ENCODE measurements at regions not wholly inside any gene's neighbourhood (a gene's known extent, or its start where the extent isn't known, plus 50 kb on each side); places are given as distances from the start of the nearest gene placed in this dataset.
"Not testable (repeated sequence)": the region's sequence is repeated elsewhere in the genome, so short reads cannot be mapped to it uniquely, and the experiment has no call there.

- DNase-seq, result no peak
Observed at GRCh38 chr3:21017115-21017852, 733.7 kb downstream of the ZNF385D start.

GRCh38 chr3:21013566-21013965, 737.4 kb downstream of the ZNF385D start:
- no peak for DNase-seq

GRCh38 chr3:20999661-21000060, 751.3 kb downstream of the ZNF385D start:
- DNase-seq, result no peak

- no peak for DNase-seq
Observed at GRCh38 chr3:20997183-20997582, 753.8 kb downstream of the ZNF385D start.

- no peak for DNase-seq
Observed at GRCh38 chr3:20990896-20991295, 760.1 kb downstream of the ZNF385D start.

- not testable (repeated sequence) for DNase-seq
Observed at GRCh38 chr3:20989653-20990052, 761.4 kb downstream of the ZNF385D start.

- no peak for DNase-seq
Observed at GRCh38 chr3:20984594-20985205, 766.3 kb downstream of the ZNF385D start.

GRCh38 chr3:20975188-20975651, 775.8 kb downstream of the ZNF385D start:
- DNase-seq, result no peak

GRCh38 chr3:20974396-20974795, 776.6 kb downstream of the ZNF385D start:
- DNase-seq, result no peak

GRCh38 chr3:20970807-20971206, 780.2 kb downstream of the ZNF385D start:
- DNase-seq, result not testable (repeated sequence)

- not testable (repeated sequence) for DNase-seq
Observed at GRCh38 chr3:20967485-20967884, 781.5 kb upstream of the SGO1 start.

GRCh38 chr3:20958161-20958560, 772.2 kb upstream of the SGO1 start:
- no peak for DNase-seq

GRCh38 chr3:20945892-20946291, 759.9 kb upstream of the SGO1 start:
- DNase-seq, result no peak

GRCh38 chr3:20935791-20936190, 749.8 kb upstream of the SGO1 start:
- DNase-seq, result no peak

- no peak for DNase-seq
Observed at GRCh38 chr3:20931834-20932233, 745.8 kb upstream of the SGO1 start.

GRCh38 chr3:20930034-20930433, 744.0 kb upstream of the SGO1 start:
- DNase-seq, result no peak

GRCh38 chr3:20924646-20925385, 738.8 kb upstream of the SGO1 start:
- no peak for DNase-seq

- DNase-seq, result not testable (repeated sequence)
Observed at GRCh38 chr3:20921112-20921511, 735.1 kb upstream of the SGO1 start.

- no peak for DNase-seq
Observed at GRCh38 chr3:20916951-20917606, 731.1 kb upstream of the SGO1 start.

- no peak for DNase-seq
Observed at GRCh38 chr3:20914310-20914709, 728.3 kb upstream of the SGO1 start.

GRCh38 chr3:20912406-20912805, 726.4 kb upstream of the SGO1 start:
- DNase-seq, result no peak

- no peak for DNase-seq
Observed at GRCh38 chr3:20909511-20909910, 723.5 kb upstream of the SGO1 start.

GRCh38 chr3:20905210-20905805, 719.3 kb upstream of the SGO1 start:
- no peak for DNase-seq
